Uterus (tissue), 3 donors: ENCODE measurements at regions not wholly inside any gene's neighbourhood (a gene's known extent, or its start where the extent isn't known, plus 50 kb on each side); places are given as distances from the start of the nearest gene placed in this dataset.
"Not testable (repeated sequence)": the region's sequence is repeated elsewhere in the genome, so short reads cannot be mapped to it uniquely, and the experiment has no call there.

Experiments used
- DNase-seq, 2 donors: peaks; one replicate each; pipeline ENCODE4 v3.0.0-alpha.2; 2019 to 2020
- H3K27ac ChIP-seq, 2 donors: fragments of 200-600 bp; sonication (generic); 1 replicate in 1 of 2; 2 replicates in 1 of 2; pipeline ENCODE4 v1.5.1; 2016 to 2018
- H3K27me3 ChIP-seq, 2 donors: fragments of 200-600 bp; sonication (generic); one replicate each; pipeline ENCODE4 v1.5.1; 2018 to 2019; ENCODE audit warnings: control low read depth in 1 of 2
- H3K36me3 ChIP-seq, 2 donors: fragments of 200-600 bp; sonication (generic); one replicate each; pipeline ENCODE4 v1.5.1; 2019; ENCODE audit warnings: control low read depth in 1 of 2
- H3K4me1 ChIP-seq, 2 donors: fragments of 200-600 bp; sonication (generic); one replicate each; pipeline ENCODE4 v1.5.1; 2018 to 2019; ENCODE audit warnings: control low read depth in 1 of 2
- H3K4me3 ChIP-seq, 2 donors: fragments of 200-600 bp; sonication (generic); 1 replicate in 1 of 2; 2 replicates in 1 of 2; pipeline ENCODE4 v1.5.1; 2018 to 2019; ENCODE audit warnings: mild to moderate bottlenecking in 1 of 2
- H3K9me3 ChIP-seq, 2 donors: fragments of 200-600 bp; sonication (generic); one replicate each; pipeline ENCODE4 v1.5.1; 2019; ENCODE audit warnings: control low read depth in 1 of 2
- CTCF ChIP-seq, 4 experiments: fragments of 200-600 bp in 2 of 4; fragments of 450-650 bp in 2 of 4; sonication (generic) in 2 of 4; IDR thresholded peaks; one replicate each; pipeline ENCODE4 v1.5.1; 2016 to 2019; ENCODE audit warnings: antibody characterized with exemption in 4 of 4, mild to moderate bottlenecking in 2 of 4, moderate library complexity in 1 of 4
- POLR2A ChIP-seq, 2 donors: fragments of 450-650 bp; IDR thresholded peaks; one replicate each; pipeline ENCODE4 v1.6.1; 2016; ENCODE audit warnings: antibody characterized with exemption in 2 of 2, mild to moderate bottlenecking in 1 of 2, moderate library complexity in 1 of 2
- intact Hi-C: fragments of 100-400 bp; cut with DNase I; formaldehyde crosslinking; loops from one replicate; pipeline ENCODE4 v1.15.1; 2023; ENCODE audit warnings: low total_unique reads
- donor health status: DM: yes; HTN: yes; CAD: no.

DNA sequence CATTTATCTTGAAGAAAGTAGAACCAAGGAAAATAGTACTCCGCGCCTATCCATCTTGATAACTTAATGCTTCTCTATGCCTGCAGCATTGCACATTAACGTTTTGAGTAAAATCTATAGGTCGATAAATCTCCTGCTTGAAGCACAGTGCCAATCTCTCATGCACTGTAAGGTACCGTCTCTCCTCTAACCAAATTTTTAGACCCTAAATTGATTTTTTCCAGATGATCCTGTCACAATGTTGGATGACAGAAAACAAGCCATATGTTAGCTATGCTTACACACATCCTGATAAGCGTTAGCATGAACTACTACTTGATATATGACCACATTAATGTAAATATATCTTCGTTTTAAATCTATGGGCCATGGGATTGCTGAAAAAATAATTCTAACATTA lies 723.8 kb upstream of the CDH6 start:
- no peak for DNase-seq
- no peaks in the 10 kb centered on the region for H3K27me3 ChIP-seq
- TF ChIP-seq CTCF (IDR thresholded peaks at IDR 0.05) (no peak), POLR2A (IDR thresholded peaks at IDR 0.05) (no peak)
- no peaks in the 10 kb centered on the region for H3K9me3 ChIP-seq
- no peak overlapping the region for H3K4me3 ChIP-seq
- intact Hi-C loops = no loop called here
- H3K36me3 ChIP-seq = no peaks in the 10 kb centered on the region
- no peaks in the 10 kb centered on the region for H3K4me1 ChIP-seq
- H3K27ac ChIP-seq = no peak overlapping the region

DNA sequence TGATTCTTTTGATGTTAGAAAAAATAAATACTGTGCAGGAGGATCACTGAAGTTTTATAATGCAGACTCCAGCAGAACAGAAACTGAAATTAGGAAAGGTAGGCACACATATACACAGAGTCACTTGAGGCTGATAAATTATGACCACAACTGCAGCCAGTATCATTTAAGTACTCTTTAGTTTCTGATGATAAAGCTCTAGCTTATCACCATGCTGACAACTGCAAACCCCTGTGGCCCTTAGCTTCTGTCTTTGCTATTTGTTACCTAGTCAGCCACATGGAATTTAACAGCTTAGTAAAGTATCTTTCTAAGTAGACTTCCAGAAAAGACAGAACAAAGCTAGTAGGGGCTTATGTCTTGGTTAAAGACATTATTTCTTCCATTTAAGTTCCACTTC lies 734.8 kb upstream of the CDH6 start:
- intact Hi-C loops = no loop called here
- no peaks in the 10 kb centered on the region for H3K4me1 ChIP-seq
- no peaks in the 10 kb centered on the region for H3K27me3 ChIP-seq
- no peaks in the 10 kb centered on the region for H3K36me3 ChIP-seq
- no peak overlapping the region for H3K27ac ChIP-seq
- no peak overlapping the region for H3K4me3 ChIP-seq
- TF ChIP-seq CTCF (IDR thresholded peaks at IDR 0.05) (no peak), POLR2A (IDR thresholded peaks at IDR 0.05) (no peak)
- no peak for DNase-seq
- H3K9me3 ChIP-seq = no peaks in the 10 kb centered on the region

DNA sequence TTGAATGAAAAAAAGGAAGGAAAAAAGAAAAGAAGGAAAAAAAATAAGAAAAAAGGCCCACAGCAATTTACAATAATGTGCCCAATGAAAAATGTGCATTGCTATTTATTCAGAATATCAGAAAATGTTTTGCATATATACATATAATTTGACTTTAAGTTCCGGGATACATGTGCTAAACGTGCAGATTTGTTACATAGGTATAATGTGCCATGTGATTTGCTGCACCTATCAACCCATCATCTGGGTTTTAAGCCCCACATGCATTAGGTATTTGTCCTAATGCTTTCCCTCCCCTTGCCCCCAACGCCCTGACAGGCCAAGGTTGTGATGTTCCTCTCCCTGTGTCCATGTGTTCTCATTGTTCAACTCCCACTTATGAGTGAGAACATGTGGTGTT lies 738.0 kb upstream of the CDH6 start:
- H3K27ac ChIP-seq, intact Hi-C loops, H3K4me1 ChIP-seq, DNase-seq, H3K27me3 ChIP-seq, H3K36me3 ChIP-seq, H3K9me3 ChIP-seq, H3K4me3 ChIP-seq: not testable (repeated sequence)

DNA sequence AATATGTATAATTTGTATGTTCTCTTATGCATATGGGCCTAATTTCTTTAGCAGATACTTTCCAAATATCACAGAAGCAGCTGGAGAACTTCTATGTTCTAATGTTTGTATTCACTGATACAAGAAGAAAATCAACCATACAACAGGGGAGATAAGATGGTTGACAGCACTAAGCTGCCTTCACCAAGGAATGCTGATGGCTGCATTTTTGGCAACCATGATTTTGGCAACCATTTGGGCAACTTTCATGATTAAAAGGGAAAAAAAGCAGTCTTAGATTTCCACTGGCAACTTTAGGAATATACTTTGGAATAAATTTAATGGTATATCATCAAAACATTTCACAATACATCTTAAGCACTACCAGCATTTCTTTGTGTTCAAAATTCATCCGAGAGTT lies 740.3 kb upstream of the CDH6 start:
- H3K4me1 ChIP-seq = no peaks in the 10 kb centered on the region
- H3K27me3 ChIP-seq = no peaks in the 10 kb centered on the region
- TF ChIP-seq POLR2A (IDR thresholded peaks at IDR 0.05) (no peak), CTCF (IDR thresholded peaks at IDR 0.05) (no peak)
- no peaks in the 10 kb centered on the region for H3K9me3 ChIP-seq
- no peak overlapping the region for H3K27ac ChIP-seq
- no peak overlapping the region for H3K4me3 ChIP-seq
- no peaks in the 10 kb centered on the region for H3K36me3 ChIP-seq
- no peak for DNase-seq
- intact Hi-C loops = no loop called here

DNA sequence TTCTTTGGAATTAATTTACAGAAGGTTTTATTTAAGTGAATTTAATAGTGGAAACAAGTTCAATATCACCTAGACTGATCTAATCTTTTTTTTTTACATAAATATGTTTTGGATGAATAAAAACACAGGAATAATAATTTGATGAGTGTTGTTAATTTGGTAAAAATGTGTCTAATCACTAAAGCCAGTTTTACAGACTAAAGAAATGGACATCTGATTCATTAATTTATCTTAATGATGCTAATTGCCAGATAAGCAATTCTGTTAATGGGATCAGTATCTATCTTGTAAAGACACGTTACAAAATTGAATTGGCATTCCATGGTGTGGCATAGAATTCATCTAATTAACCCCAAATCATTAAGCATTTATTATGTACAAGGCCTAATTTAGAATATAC lies 743.3 kb upstream of the CDH6 start:
- H3K4me3 ChIP-seq = no peak overlapping the region
- no peaks in the 10 kb centered on the region for H3K9me3 ChIP-seq
- H3K4me1 ChIP-seq = no peaks in the 10 kb centered on the region
- H3K27ac ChIP-seq = no peak overlapping the region
- DNase-seq = no peak
- TF ChIP-seq CTCF (IDR thresholded peaks at IDR 0.05) = no peak
- TF ChIP-seq POLR2A (IDR thresholded peaks at IDR 0.05) = no peak
- no peaks in the 10 kb centered on the region for H3K27me3 ChIP-seq
- intact Hi-C loops = no loop called here
- H3K36me3 ChIP-seq = no peaks in the 10 kb centered on the region

DNA sequence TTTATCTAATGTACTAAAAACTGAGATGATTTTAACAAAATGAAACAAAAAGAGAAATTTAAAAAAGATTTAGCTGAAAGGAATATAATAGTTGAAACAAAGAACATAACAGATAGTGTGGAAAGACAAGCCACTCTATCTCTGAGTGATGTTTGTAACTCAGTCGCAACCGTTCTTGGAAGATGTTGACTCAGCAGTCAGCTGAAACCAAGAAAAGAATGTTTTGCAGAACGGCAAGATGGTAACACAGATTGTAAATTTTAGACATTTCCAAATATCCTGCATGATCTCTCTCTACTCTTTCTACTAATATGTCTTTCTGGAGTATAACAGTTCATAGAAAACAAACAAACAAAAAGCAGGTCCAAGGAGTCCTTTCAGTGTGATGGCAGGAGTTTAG lies 746.1 kb upstream of the CDH6 start:
- H3K4me1 ChIP-seq = no peaks in the 10 kb centered on the region
- H3K27me3 ChIP-seq = no peaks in the 10 kb centered on the region
- no peak overlapping the region for H3K27ac ChIP-seq
- no peaks in the 10 kb centered on the region for H3K36me3 ChIP-seq
- TF ChIP-seq POLR2A (IDR thresholded peaks at IDR 0.05) (no peak), CTCF (IDR thresholded peaks at IDR 0.05) (no peak)
- H3K9me3 ChIP-seq = no peaks in the 10 kb centered on the region
- intact Hi-C loops = no loop called here
- H3K4me3 ChIP-seq = no peak overlapping the region
- no peak for DNase-seq
